Trophoblast cell (in vitro differentiated cells and primary cell): ENCODE measurements at regions not wholly inside any gene's neighbourhood (a gene's known extent, or its start where the extent isn't known, plus 50 kb on each side); places are given as distances from the start of the nearest gene placed in this dataset.
"Not testable (repeated sequence)": the region's sequence is repeated elsewhere in the genome, so short reads cannot be mapped to it uniquely, and the experiment has no call there.

Source experiments
- DNase-seq, 2 donors: peaks; one replicate each; pipeline ENCODE4 v3.0.0-alpha.2; 2016
- H2AFZ ChIP-seq: 2 replicates; pipeline ENCODE4 v1.6.1; 2013; ENCODE audit warnings: low read length, moderate library complexity, mild to moderate bottlenecking; ENCODE audit not compliant: insufficient read depth, poor library complexity
- H2AK5ac ChIP-seq: 2 replicates; pipeline ENCODE4 v1.6.1; 2013; ENCODE audit warnings: mild to moderate bottlenecking, low read length
- H2BK120ac ChIP-seq: 2 replicates; pipeline ENCODE4 v1.6.1; 2013; ENCODE audit warnings: low read length, mild to moderate bottlenecking, moderate library complexity; ENCODE audit not compliant: insufficient read depth, poor library complexity
- H2BK12ac ChIP-seq: 2 replicates; pipeline ENCODE4 v1.6.1; 2013; ENCODE audit warnings: mild to moderate bottlenecking, low read length, moderate library complexity
- H2BK5ac ChIP-seq: 2 replicates; pipeline ENCODE4 v1.6.1; 2013; ENCODE audit warnings: low read length, low read depth, moderate library complexity, mild to moderate bottlenecking; ENCODE audit not compliant: poor library complexity
- H3K14ac ChIP-seq: 2 replicates; pipeline ENCODE4 v1.6.1; 2013; ENCODE audit warnings: mild to moderate bottlenecking, low read length
- H3K18ac ChIP-seq: 2 replicates; pipeline ENCODE4 v1.6.1; 2013; ENCODE audit warnings: mild to moderate bottlenecking, low read length
- H3K23ac ChIP-seq: 2 replicates; pipeline ENCODE4 v1.6.1; 2013; ENCODE audit warnings: low read length
- H3K27ac ChIP-seq: 2 replicates; pipeline ENCODE4 v1.5.1; 2013; ENCODE audit warnings: low read depth, mild to moderate bottlenecking, inconsistent platforms, low read length, moderate library complexity
- H3K27me3 ChIP-seq: 2 replicates; pipeline ENCODE4 v1.6.1; 2013; ENCODE audit warnings: inconsistent platforms, mild to moderate bottlenecking, low read length, moderate library complexity; ENCODE audit not compliant: insufficient read depth
- H3K36me3 ChIP-seq, 2 experiments: 1 replicate in 1 of 2; 2 replicates in 1 of 2; pipeline ENCODE4 v1.6.1; 2013; ENCODE audit warnings: low read length in 2 of 2, mild to moderate bottlenecking in 2 of 2, moderate library complexity in 1 of 2; ENCODE audit not compliant: insufficient read depth in 2 of 2, control insufficient read depth in 1 of 2
- H3K4ac ChIP-seq: 2 replicates; pipeline ENCODE4 v1.6.1; 2013; ENCODE audit warnings: low read depth, mild to moderate bottlenecking, low read length, moderate library complexity
- H3K4me1 ChIP-seq, 2 experiments: 1 replicate in 1 of 2; 2 replicates in 1 of 2; pipeline ENCODE4 v1.6.1; 2013; ENCODE audit warnings: low read length in 2 of 2, mild to moderate bottlenecking in 2 of 2, moderate library complexity in 1 of 2; ENCODE audit not compliant: insufficient read depth in 2 of 2, control insufficient read depth in 1 of 2
- H3K4me2 ChIP-seq: 2 replicates; pipeline ENCODE4 v1.6.1; 2013; ENCODE audit warnings: inconsistent platforms, mild to moderate bottlenecking, low read length, moderate library complexity
- H3K4me3 ChIP-seq: 2 replicates; pipeline ENCODE4 v1.5.1; 2013; ENCODE audit warnings: mild to moderate bottlenecking, low read depth, low read length, inconsistent platforms
- H3K79me1 ChIP-seq: one replicate; pipeline ENCODE4 v1.6.1; 2013; ENCODE audit warnings: low read length
- H3K79me2 ChIP-seq: 2 replicates; pipeline ENCODE4 v1.6.1; 2013; ENCODE audit warnings: low read length, mild to moderate bottlenecking; ENCODE audit not compliant: control insufficient read depth, insufficient read depth, poor library complexity
- H3K9ac ChIP-seq: 2 replicates; pipeline ENCODE4 v1.6.1; 2013; ENCODE audit warnings: mild to moderate bottlenecking, low read length
- H3K9me3 ChIP-seq: 2 replicates; pipeline ENCODE4 v1.6.1; 2013; ENCODE audit warnings: low read depth, mild to moderate bottlenecking, control low read depth, inconsistent platforms, low read length; ENCODE audit not compliant: insufficient read depth
- H4K12ac ChIP-seq: 2 replicates; pipeline ENCODE4 v1.6.1; 2013; ENCODE audit warnings: low read depth, mild to moderate bottlenecking, low read length, moderate library complexity
- H4K8ac ChIP-seq: 2 replicates; pipeline ENCODE4 v1.6.1; 2013; ENCODE audit warnings: low read depth, mild to moderate bottlenecking, low read length, moderate library complexity
- H4K91ac ChIP-seq: one replicate; pipeline ENCODE4 v1.6.1; 2013; ENCODE audit warnings: low read depth, mild to moderate bottlenecking, low read length, moderate library complexity
- WGBS: extraction: QIAGEN DNeasy Blood & Tissue Kit; methylation state at CpG from one replicate; pipeline ENCODE4 v1.1.7; 2013; ENCODE audit warnings: missing lambda C conversion rate; ENCODE audit not compliant: insufficient read length, insufficient coverage; ENCODE audit errors: extremely low coverage; 5-methylcytosine and 5-hydroxymethylcytosine counted together

- DNase-seq, result no peak
- no peak overlapping the region for H3K4me2 ChIP-seq
- no peak overlapping the region for H4K91ac ChIP-seq
- H2AK5ac ChIP-seq, result no peak overlapping the region
- no peaks in the 10 kb centered on the region for H3K27me3 ChIP-seq
- no peak overlapping the region for H3K9ac ChIP-seq
- H3K4me3 ChIP-seq, result no peak overlapping the region
- H3K18ac ChIP-seq, result no peak overlapping the region
- no peak overlapping the region for H3K27ac ChIP-seq
- no peak overlapping the region for H2BK12ac ChIP-seq
- no peak overlapping the region for H3K23ac ChIP-seq
- no CpG with 5 or more reads among the region's 4 CpGs for WGBS
- H3K4me1 ChIP-seq, result no peaks in the 10 kb centered on the region
- H3K9me3 ChIP-seq, result peaks cover 2% of the 10 kb centered on the region
- no peak overlapping the region for H3K4ac ChIP-seq
- no peak overlapping the region for H4K8ac ChIP-seq
- no peaks in the 10 kb centered on the region for H3K79me2 ChIP-seq
- H3K14ac ChIP-seq, result no peak overlapping the region
- peaks cover 0 to under 1% of the 10 kb centered on the region in 2 experiments for H3K36me3 ChIP-seq
- no peak overlapping the region for H2BK120ac ChIP-seq
- H4K12ac ChIP-seq, result no peak overlapping the region
- H2BK5ac ChIP-seq, result no peak overlapping the region
- H2AFZ ChIP-seq, result no peak overlapping the region
- H3K79me1 ChIP-seq, result no peaks in the 10 kb centered on the region
Observed at GRCh38 chrY:7390056-7390455, 478.5 kb upstream of the AMELY start.

- DNase-seq, result no peak
- H3K4me1 ChIP-seq, result no peaks in the 10 kb centered on the region
- H2AFZ ChIP-seq, result no peak overlapping the region
- H3K23ac ChIP-seq, result no peak overlapping the region
- H3K4me2 ChIP-seq, result no peak overlapping the region
- no peaks in the 10 kb centered on the region for H3K79me2 ChIP-seq
- H2BK120ac ChIP-seq, result no peak overlapping the region
- WGBS, result no CpG with 5 or more reads among the region's 6 CpGs
- no peak overlapping the region for H3K18ac ChIP-seq
- no peak overlapping the region for H2AK5ac ChIP-seq
- H3K4me3 ChIP-seq, result no peak overlapping the region
- no peak overlapping the region for H3K9ac ChIP-seq
- no peak overlapping the region for H4K8ac ChIP-seq
- H3K4ac ChIP-seq, result no peak overlapping the region
- H2BK5ac ChIP-seq, result no peak overlapping the region
- no peak overlapping the region for H2BK12ac ChIP-seq
- no peaks in the 10 kb centered on the region for H3K9me3 ChIP-seq
- no peaks in the 10 kb centered on the region for H3K27me3 ChIP-seq
- H3K14ac ChIP-seq, result no peak overlapping the region
- no peak overlapping the region for H4K91ac ChIP-seq
- no peak overlapping the region for H3K27ac ChIP-seq
- H4K12ac ChIP-seq, result no peak overlapping the region
- H3K36me3 ChIP-seq, result peaks cover 6 to 7% of the 10 kb centered on the region in 2 experiments
- H3K79me1 ChIP-seq, result no peaks in the 10 kb centered on the region
Observed at GRCh38 chrY:7382988-7383387, 471.4 kb upstream of the AMELY start.

GRCh38 chrY:7377091-7377490 is 465.5 kb upstream of the AMELY start:
- Histone ChIP-seq H3K4me2 (no peak overlapping the region), H3K4me1 (no peaks in the 10 kb centered on the region), H3K4ac (no peak overlapping the region), H3K79me2 (no peaks in the 10 kb centered on the region), H3K27me3 (no peaks in the 10 kb centered on the region), H2BK5ac (no peak overlapping the region), H3K27ac (no peak overlapping the region), H2AK5ac (no peak overlapping the region), H3K4me3 (no peak overlapping the region), H2BK120ac (no peak overlapping the region), H3K9me3 (no peaks in the 10 kb centered on the region), H3K14ac (no peak overlapping the region), H3K36me3 (peaks cover 19% of the 10 kb centered on the region in 2 experiments), H2AFZ (no peak overlapping the region), H4K8ac (no peak overlapping the region), H4K91ac (no peak overlapping the region), H3K18ac (no peak overlapping the region), H2BK12ac (no peak overlapping the region), H4K12ac (no peak overlapping the region), H3K79me1 (no peaks in the 10 kb centered on the region), H3K23ac (no peak overlapping the region), H3K9ac (no peak overlapping the region)
- no peak for DNase-seq

GRCh38 chrY:7374485-7374884 is 462.9 kb upstream of the AMELY start:
- H2AK5ac ChIP-seq, H3K18ac ChIP-seq, H3K4ac ChIP-seq, H2BK120ac ChIP-seq, H2AFZ ChIP-seq, H3K4me2 ChIP-seq, H4K8ac ChIP-seq, H3K9ac ChIP-seq, H2BK5ac ChIP-seq, H3K27ac ChIP-seq, H3K79me1 ChIP-seq, H2BK12ac ChIP-seq, DNase-seq, H3K9me3 ChIP-seq, H3K4me3 ChIP-seq, H4K91ac ChIP-seq, H3K4me1 ChIP-seq, H3K79me2 ChIP-seq, H3K27me3 ChIP-seq, H4K12ac ChIP-seq, H3K23ac ChIP-seq, H3K14ac ChIP-seq: not testable (repeated sequence)
- no CpG with 5 or more reads among the region's 4 CpGs for WGBS
- H3K36me3 ChIP-seq, result peaks cover 19 to 23% of the 10 kb centered on the region in 2 experiments
